GM20000 (cell line): ENCODE measurements at regions not wholly inside any gene's neighbourhood (a gene's known extent, or its start where the extent isn't known, plus 50 kb on each side); places are given as distances from the start of the nearest gene placed in this dataset.

Experiments
- DNase-seq: peaks from one replicate; pipeline ENCODE4 v3.0.0; 2012; ENCODE audit warnings: low spot score
- CTCF ChIP-seq: IDR thresholded peaks from 2 replicates; pipeline ENCODE4 v1.5.1; 2012; ENCODE audit warnings: mild to moderate bottlenecking, control low read depth; ENCODE audit errors: extremely low read depth, missing control alignments

- TF ChIP-seq CTCF, result no peak
- no peak for DNase-seq
These were observed 84.7 kb upstream of the NDST3 start for GRCh38 chr4:117949621-117950020.

DNA sequence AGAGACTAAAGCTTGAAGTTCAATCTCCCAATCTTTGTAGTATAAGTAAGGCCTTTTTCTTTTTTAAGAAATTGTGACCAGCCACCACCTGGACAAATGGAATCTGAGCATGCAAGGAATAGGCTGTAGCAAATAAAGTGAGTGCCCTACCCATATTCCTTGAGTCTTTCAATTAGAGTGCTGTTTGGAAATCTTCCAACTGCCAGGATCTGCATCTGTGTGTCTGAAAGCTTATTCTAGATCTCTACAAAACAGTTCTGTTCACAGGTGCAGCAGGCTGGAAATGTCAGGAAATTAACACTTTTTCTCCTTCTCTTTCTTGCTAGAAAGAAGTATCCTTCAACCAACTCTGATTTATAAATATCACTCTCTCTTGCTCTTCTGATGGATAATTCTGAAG is 76.7 kb upstream of the NDST3 start:
- DNase-seq, result no peak
- TF ChIP-seq CTCF, result no peak

DNA sequence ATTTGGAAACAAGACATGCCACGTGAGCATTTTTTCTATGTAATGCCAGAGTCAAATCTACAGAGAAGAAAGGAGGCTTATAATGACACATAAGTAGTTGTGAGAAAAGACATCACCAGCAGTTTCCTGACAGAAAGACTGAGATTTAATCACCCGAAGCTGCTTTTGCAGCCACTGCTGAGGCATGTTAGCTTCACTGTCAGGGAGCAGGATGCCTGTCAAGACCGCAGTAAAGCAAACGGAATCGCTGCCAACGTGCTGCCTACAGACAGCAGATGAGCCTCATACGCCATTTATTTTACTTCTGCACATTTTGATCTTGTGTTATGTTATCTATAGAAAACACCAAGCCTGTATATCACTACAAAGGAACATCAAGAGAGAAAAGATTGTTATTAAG is 68.7 kb upstream of the NDST3 start:
- TF ChIP-seq CTCF, result no peak
- no peak for DNase-seq

DNA sequence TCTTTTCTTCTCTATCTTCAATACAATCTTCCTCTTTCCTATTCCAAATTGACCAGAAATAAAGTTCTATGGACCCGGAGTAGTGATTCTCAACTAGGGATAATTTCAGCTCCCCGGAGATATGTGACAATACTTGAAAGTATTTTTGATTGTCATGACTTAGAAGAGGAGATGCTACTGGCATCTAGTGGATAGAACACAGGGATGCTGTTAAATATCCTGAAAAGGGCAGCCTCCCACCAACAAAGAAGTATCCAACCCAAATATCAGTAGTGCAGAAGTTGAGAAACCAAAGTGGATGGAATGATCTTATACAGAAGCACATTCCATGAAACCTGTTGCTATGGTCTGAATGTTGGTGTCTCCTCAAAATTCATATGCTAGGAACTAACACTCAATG is 65.7 kb upstream of the NDST3 start:
- DNase-seq, result no peak
- TF ChIP-seq CTCF, result no peak

DNA sequence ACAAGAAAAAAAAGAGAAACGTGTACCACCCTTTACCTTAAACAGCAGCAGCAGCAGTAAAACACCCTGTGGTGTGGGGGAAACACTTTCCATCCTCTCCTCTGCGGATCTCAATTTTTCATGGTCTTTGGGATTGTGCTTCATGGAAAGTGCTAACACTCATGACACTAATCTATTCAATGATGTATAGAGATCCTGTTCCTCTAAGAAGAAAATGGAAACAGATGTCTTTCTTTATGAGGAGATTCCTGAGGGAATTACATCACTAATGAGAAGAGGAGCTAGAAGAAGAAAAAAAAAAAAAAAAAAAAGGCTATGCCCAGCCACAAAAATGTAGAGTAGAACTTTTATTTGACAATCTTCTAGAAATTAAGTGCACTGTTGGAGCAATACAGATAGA is 62.9 kb upstream of the NDST3 start:
- TF ChIP-seq CTCF, result no peak
- no peak for DNase-seq

DNA sequence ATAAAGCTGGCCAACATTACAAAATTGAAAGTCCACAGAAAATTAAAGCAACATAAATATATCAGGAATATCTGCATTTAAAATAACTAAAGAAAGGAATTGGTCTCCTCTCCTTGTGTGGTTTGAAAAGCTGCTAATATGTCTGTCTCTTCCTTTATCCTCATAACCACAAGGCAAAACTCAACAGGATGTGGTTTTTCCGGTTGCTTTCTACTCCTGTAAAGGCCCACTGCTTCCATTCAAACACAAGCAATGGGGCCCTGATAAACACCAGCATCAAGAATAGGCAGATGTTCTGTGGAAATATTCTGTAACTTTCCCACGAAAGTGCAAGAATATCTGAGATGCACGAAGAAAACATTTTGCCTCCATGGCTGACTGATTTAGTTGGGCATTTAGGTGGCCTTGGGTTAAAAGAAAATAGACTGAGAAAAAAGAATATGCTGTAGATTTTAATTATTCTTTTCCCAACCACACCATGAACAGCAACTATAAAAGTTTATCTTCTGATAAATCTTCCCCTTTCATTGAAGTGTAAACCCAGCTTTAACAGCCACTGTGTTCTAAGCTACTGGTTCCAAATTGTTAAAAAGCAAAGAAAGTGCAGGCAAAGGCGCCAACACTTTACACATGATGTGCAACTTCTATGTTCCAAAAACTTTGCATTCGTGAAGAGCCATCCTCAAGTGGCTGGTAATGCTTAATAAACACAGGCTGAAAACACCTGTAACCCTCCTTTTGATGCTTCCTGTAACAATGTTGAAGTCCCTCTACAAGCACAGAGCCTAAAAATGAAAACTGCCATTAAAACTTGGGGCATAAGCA is 50.5 kb upstream of the NDST3 start:
- TF ChIP-seq CTCF, result no peak
- DNase-seq, result no peak

DNA sequence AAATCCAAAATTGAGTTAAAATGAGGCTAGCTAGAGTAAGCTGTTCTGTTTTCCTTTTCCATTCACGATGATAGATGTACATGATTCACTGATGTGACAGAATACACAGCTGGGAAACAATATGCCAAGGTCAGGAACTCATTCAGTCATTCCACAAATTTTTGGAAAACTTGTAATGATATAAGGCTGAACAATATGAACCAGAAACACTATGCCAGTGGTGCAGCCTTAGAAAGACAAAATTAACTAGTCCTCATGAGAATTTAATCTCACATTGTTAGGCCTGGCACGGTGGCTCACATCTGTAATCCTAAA is 50.0 kb upstream of the NDST3 start:
- TF ChIP-seq CTCF, result no peak
- DNase-seq, result no peak
